B cell (primary cell): ENCODE measurements at regions not wholly inside any gene's neighbourhood (a gene's known extent, or its start where the extent isn't known, plus 50 kb on each side); places are given as distances from the start of the nearest gene placed in this dataset.

Experiments used
- ATAC-seq: fragments of 200-7000 bp; cut with Tn5 transposase; one replicate; pipeline ENCODE4 v1.10.0; 2021; ENCODE audit warnings: low read depth, mild to moderate bottlenecking, moderate number of reproducible peaks, moderate library complexity
- CTCF ChIA-PET: fragments of 350-600 bp; sonication (Branson Sonifier 250); formaldehyde crosslinking; loops from one replicate; lab custom pipeline; 2021; ENCODE audit warnings: antibody characterized with exemption, inconsistent platforms; lab: Charles Lee
- POLR2A ChIA-PET: fragments of 350-600 bp; sonication (Branson Sonifier 250); formaldehyde crosslinking; loops from one replicate; lab custom pipeline; 2021; ENCODE audit warnings: antibody characterized with exemption; lab: Charles Lee
- DNase-seq: peaks from one replicate; pipeline ENCODE4 v3.0.0; 2013
- H2AFZ ChIP-seq: 2 replicates; pipeline ENCODE4 v1.6.1; 2012; ENCODE audit warnings: mild to moderate bottlenecking, low read depth, low read length; ENCODE audit not compliant: insufficient read depth, poor library complexity, severe bottlenecking
- H3K27ac ChIP-seq, 2 donors: 1 replicate in 1 of 2; 2 replicates in 1 of 2; pipeline ENCODE4 v1.5.1; 2012 to 2013; ENCODE audit warnings: low read length in 2 of 2, mild to moderate bottlenecking in 2 of 2, moderate library complexity in 1 of 2
- H3K27me3 ChIP-seq, 4 experiments: fragments of 200-600 bp in 1 of 4; sonication (generic) in 1 of 4; replicated peaks in 1 of 4; 1 replicate in 2 of 4; 2 replicates in 2 of 4; pipeline versions ENCODE4 v1.6.1 to v1.7.0; 2013 to 2016; ENCODE audit warnings: low read length in 3 of 4, mild to moderate bottlenecking in 2 of 4, mixed read lengths in 1 of 4, moderate library complexity in 1 of 4; ENCODE audit not compliant: insufficient read depth in 4 of 4, control insufficient read depth in 3 of 4; ENCODE audit errors: control extremely low read depth in 1 of 4
- H3K36me3 ChIP-seq, 2 experiments: replicated peaks in 1 of 2; 1 replicate in 1 of 2; 2 replicates in 1 of 2; pipeline versions ENCODE4 v1.6.1 to v1.7.1; 2013; ENCODE audit warnings: low read length in 1 of 2; ENCODE audit not compliant: insufficient read depth in 2 of 2, control insufficient read depth in 1 of 2; ENCODE audit errors: control extremely low read depth in 1 of 2, extremely low read depth in 1 of 2
- H3K4me1 ChIP-seq, 2 donors: fragments of 200-600 bp in 1 of 2; sonication (generic) in 1 of 2; 1 replicate in 1 of 2; 2 replicates in 1 of 2; pipeline versions ENCODE4 v1.5.1 to v1.6.1; 2013 to 2017; ENCODE audit warnings: low read length in 2 of 2; ENCODE audit not compliant: control insufficient read depth in 2 of 2, insufficient read depth in 2 of 2
- H3K4me2 ChIP-seq: replicated peaks from 2 replicates; pipeline ENCODE3; 2012; ENCODE audit warnings: mild to moderate bottlenecking, low read depth, low read length; ENCODE audit not compliant: poor library complexity, severe bottlenecking
- H3K4me3 ChIP-seq, 5 experiments: fragments of 200-600 bp in 1 of 5; sonication (generic) in 1 of 5; 1 replicate in 3 of 5; 2 replicates in 2 of 5; pipeline versions ENCODE4 v1.5.1 to v1.7.0; 2011 to 2016; ENCODE audit warnings: low read length in 4 of 5, mild to moderate bottlenecking in 4 of 5, low read depth in 2 of 5, control low read depth in 1 of 5, moderate library complexity in 1 of 5; ENCODE audit not compliant: insufficient read depth in 1 of 5; ENCODE audit errors: control extremely low read depth in 1 of 5, extremely low read depth in 1 of 5
- H3K79me2 ChIP-seq: fragments of 200-600 bp; sonication (generic); one replicate; pipeline ENCODE4 v1.6.0; 2016; ENCODE audit warnings: low read length; ENCODE audit not compliant: control insufficient read depth, insufficient read depth
- H3K9ac ChIP-seq: fragments of 200-600 bp; sonication (generic); 2 replicates; pipeline ENCODE4 v1.6.1; 2017; ENCODE audit warnings: mild to moderate bottlenecking, low read length, moderate library complexity
- H3K9me3 ChIP-seq, 3 donors: one replicate each; pipeline versions ENCODE4 v1.6.1 to v1.7.1; 2013; ENCODE audit warnings: low read length in 2 of 3; ENCODE audit not compliant: control insufficient read depth in 2 of 3, insufficient read depth in 1 of 3; ENCODE audit errors: control extremely low read depth in 1 of 3
- H4K20me1 ChIP-seq: 2 replicates; pipeline ENCODE4 v1.6.0; 2012; ENCODE audit warnings: mild to moderate bottlenecking, low read length; ENCODE audit not compliant: insufficient read depth, control insufficient read depth, poor library complexity, severe bottlenecking
- H3K27ac Mint-ChIP-seq: one replicate; pipeline ENCODE4 v1.8.0; 2021; ENCODE audit warnings: mixed read lengths
- H3K27me3 Mint-ChIP-seq: one replicate; pipeline ENCODE4 v1.8.0; 2021; ENCODE audit warnings: mixed read lengths
- H3K4me1 Mint-ChIP-seq: one replicate; pipeline ENCODE4 v1.8.0; 2021; ENCODE audit warnings: mixed read lengths
- H3K4me3 Mint-ChIP-seq: one replicate; pipeline ENCODE4 v1.8.0; 2021; ENCODE audit warnings: mixed read lengths
- H3K9me3 Mint-ChIP-seq: one replicate; pipeline ENCODE4 v1.8.0; 2022; ENCODE audit warnings: mixed read lengths; ENCODE audit not compliant: insufficient read depth
- EZH2 ChIP-seq: IDR thresholded peaks from 2 replicates; pipeline ENCODE4 v1.6.1; 2012; ENCODE audit warnings: borderline replicate concordance, low read depth, mild to moderate bottlenecking, moderate library complexity, low read length; ENCODE audit not compliant: insufficient read depth, poor library complexity, severe bottlenecking
- WGBS: methylation state at CpG from one replicate; pipeline ENCODE4 v1.1.5; 2013; ENCODE audit warnings: missing lambda C conversion rate; ENCODE audit not compliant: insufficient coverage; 5-methylcytosine and 5-hydroxymethylcytosine counted together
- intact Hi-C: fragments of 100-400 bp; cut with micrococcal nuclease; formaldehyde crosslinking; loops from one replicate; pipeline ENCODE4 v1.10.0; 2022
- TF ChIP-seq, protein P1 (sequence below): fragments of 200-600 bp; IDR thresholded peaks from one replicate; pipeline ENCODE4 v1.8.0; 2022; ENCODE audit warnings: antibody characterized with exemption, mild to moderate bottlenecking

DNA sequence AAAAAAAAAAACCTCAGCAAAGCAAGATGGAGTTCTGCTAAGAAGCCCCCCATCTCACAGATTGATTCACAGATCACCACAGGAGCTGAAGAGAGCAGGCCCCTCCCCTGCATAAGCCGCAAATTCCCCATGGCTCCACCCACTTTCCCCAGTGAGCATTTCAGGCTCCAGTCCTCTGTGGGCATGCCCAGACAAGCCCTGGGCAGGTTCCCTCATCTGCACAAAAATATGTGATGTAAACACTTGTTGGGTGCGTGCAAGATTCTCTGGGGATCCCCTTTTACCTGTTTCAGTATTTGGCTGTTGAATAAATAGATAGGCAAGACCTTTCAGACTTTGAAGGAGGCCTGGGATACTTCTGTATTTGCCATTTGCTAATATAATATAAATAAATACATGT is 514.3 kb downstream of the PCDH7 start:
- no peak for TF ChIP-seq EZH2
- TF ChIP-seq, protein P1, sequence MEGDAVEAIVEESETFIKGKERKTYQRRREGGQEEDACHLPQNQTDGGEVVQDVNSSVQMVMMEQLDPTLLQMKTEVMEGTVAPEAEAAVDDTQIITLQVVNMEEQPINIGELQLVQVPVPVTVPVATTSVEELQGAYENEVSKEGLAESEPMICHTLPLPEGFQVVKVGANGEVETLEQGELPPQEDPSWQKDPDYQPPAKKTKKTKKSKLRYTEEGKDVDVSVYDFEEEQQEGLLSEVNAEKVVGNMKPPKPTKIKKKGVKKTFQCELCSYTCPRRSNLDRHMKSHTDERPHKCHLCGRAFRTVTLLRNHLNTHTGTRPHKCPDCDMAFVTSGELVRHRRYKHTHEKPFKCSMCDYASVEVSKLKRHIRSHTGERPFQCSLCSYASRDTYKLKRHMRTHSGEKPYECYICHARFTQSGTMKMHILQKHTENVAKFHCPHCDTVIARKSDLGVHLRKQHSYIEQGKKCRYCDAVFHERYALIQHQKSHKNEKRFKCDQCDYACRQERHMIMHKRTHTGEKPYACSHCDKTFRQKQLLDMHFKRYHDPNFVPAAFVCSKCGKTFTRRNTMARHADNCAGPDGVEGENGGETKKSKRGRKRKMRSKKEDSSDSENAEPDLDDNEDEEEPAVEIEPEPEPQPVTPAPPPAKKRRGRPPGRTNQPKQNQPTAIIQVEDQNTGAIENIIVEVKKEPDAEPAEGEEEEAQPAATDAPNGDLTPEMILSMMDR, result no peak
- no peak for DNase-seq
- Histone ChIP-seq H4K20me1 (no peaks in the 10 kb centered on the region), H3K4me2 (no peak overlapping the region), H2AFZ (no peak overlapping the region), H3K27me3 (no peaks in the 10 kb centered on the region), H3K9me3 (peaks cover 0 to 3% (median 0%) of the 10 kb centered on the region in 3 donors), H3K36me3 (no peaks in the 10 kb centered on the region), H3K4me1 (no peaks in the 10 kb centered on the region), H3K9ac (no peak overlapping the region), H3K79me2 (no peaks in the 10 kb centered on the region), H3K4me3 (no peak overlapping the region), H3K27ac (no peak overlapping the region)
- 100% methylated on average over 1 of the region's 2 CpGs for WGBS
- Mint-ChIP-seq H3K9me3 (no peaks in the 10 kb centered on the region), H3K4me1 (no peaks in the 10 kb centered on the region), H3K27me3 (no peaks in the 10 kb centered on the region), H3K4me3 (no peak overlapping the region), H3K27ac (no peak overlapping the region)
- intact Hi-C loops, result no loop called here
- no peak for ATAC-seq
- CTCF ChIA-PET, result no interaction called here
- POLR2A ChIA-PET, result no interaction called here

DNA sequence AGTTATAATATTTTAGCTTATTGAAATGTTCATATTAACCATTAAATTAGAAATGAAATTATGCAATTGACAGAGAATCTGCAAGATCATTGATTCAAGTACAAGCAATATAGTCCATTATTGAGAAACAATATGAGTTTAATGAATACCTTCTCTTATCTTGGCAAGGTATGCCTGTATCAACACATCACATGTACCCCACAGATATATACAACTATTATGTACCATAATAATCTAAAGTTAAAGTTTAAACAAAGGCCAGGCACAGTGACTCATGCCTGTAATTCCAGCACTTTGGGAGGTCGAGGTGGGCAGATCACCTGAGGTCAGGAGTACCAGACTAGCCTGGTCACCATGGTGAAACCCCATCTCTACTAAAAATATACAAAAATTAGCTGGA is 514.7 kb downstream of the PCDH7 start:
- no peak overlapping the region for H3K9ac ChIP-seq
- no peak for TF ChIP-seq EZH2
- TF ChIP-seq, protein P1, result no peak
- WGBS, result 60% methylated on average over 1 of the region's 1 CpG
- H3K9me3 ChIP-seq, result peaks cover 0 to 3% (median 0%) of the 10 kb centered on the region in 3 donors
- ChIA-PET CTCF (no interaction called here), POLR2A (no interaction called here)
- H3K79me2 ChIP-seq, result no peaks in the 10 kb centered on the region
- H3K4me2 ChIP-seq, result no peak overlapping the region
- Mint-ChIP-seq H3K4me3 (no peak overlapping the region), H3K9me3 (no peaks in the 10 kb centered on the region), H3K27ac (no peak overlapping the region), H3K27me3 (no peaks in the 10 kb centered on the region), H3K4me1 (no peaks in the 10 kb centered on the region)
- H3K4me1 ChIP-seq, result no peaks in the 10 kb centered on the region
- H3K27me3 ChIP-seq, result no peaks in the 10 kb centered on the region
- intact Hi-C loops, result no loop called here
- ATAC-seq (no peak), DNase-seq (no peak)
- H3K27ac ChIP-seq, result no peak overlapping the region
- no peak overlapping the region for H2AFZ ChIP-seq
- no peak overlapping the region for H3K4me3 ChIP-seq
- H4K20me1 ChIP-seq, result no peaks in the 10 kb centered on the region
- no peaks in the 10 kb centered on the region for H3K36me3 ChIP-seq
